ENCODE measurements at regions not wholly inside any gene's neighbourhood (a gene's known extent, or its start where the extent isn't known, plus 50 kb on each side); places are given as distances from the start of the nearest gene placed in this dataset.
A peak's percentile ranks its signal among the peaks of the same experiment; 100 is the strongest.
"Not testable (repeated sequence)": the region's sequence is repeated elsewhere in the genome, so short reads cannot be mapped to it uniquely, and the experiment has no call there.

- FAIRE-seq, result not testable (repeated sequence)
Observed at GRCh38 chr6:26957399-26958127, 289.9 kb upstream of the PRSS16 start.

GRCh38 chr6:26961236-26961635 is 286.3 kb upstream of the PRSS16 start:
- not testable (repeated sequence) for FAIRE-seq

- FAIRE-seq, result no peak
Observed at GRCh38 chr6:27002447-27002846, 245.1 kb upstream of the PRSS16 start.

GRCh38 chr6:27007020-27007419 is 240.5 kb upstream of the PRSS16 start:
- FAIRE-seq, result no peak

GRCh38 chr6:27008613-27009012 is 238.9 kb upstream of the PRSS16 start:
- not testable (repeated sequence) for FAIRE-seq

- FAIRE-seq, result not testable (repeated sequence)
Observed at GRCh38 chr6:27014053-27014452, 233.4 kb upstream of the PRSS16 start.

- FAIRE-seq, result no peak
Observed at GRCh38 chr6:27016689-27017088, 230.8 kb upstream of the PRSS16 start.

GRCh38 chr6:27018401-27018800 is 229.1 kb upstream of the PRSS16 start:
- FAIRE-seq, result not testable (repeated sequence)

- FAIRE-seq, result peak; percentile 95
Observed at GRCh38 chr6:27019651-27020552, 227.6 kb upstream of the PRSS16 start.

GRCh38 chr6:27020553-27020880 is 227.0 kb upstream of the PRSS16 start:
- FAIRE-seq, result no peak

- no peak for FAIRE-seq
Observed at GRCh38 chr6:27023664-27024063, 223.8 kb upstream of the PRSS16 start.

GRCh38 chr6:27025351-27025750 is 222.2 kb upstream of the PRSS16 start:
- FAIRE-seq, result no peak

- no peak for FAIRE-seq
Observed at GRCh38 chr6:27026361-27026760, 221.1 kb upstream of the PRSS16 start.

- FAIRE-seq, result no peak
Observed at GRCh38 chr6:27031302-27031701, 216.2 kb upstream of the PRSS16 start.

GRCh38 chr6:27038498-27038897 is 209.0 kb upstream of the PRSS16 start:
- FAIRE-seq, result no peak

- FAIRE-seq, result no peak
Observed at GRCh38 chr6:27040244-27041042, 207.1 kb upstream of the PRSS16 start.

- no peak for FAIRE-seq
Observed at GRCh38 chr6:27043244-27043643, 204.3 kb upstream of the PRSS16 start.

- not testable (repeated sequence) for FAIRE-seq
Observed at GRCh38 chr6:27045131-27045530, 202.4 kb upstream of the PRSS16 start.

GRCh38 chr6:27047725-27048124 is 199.8 kb upstream of the PRSS16 start:
- FAIRE-seq, result not testable (repeated sequence)

GRCh38 chr6:27049863-27050781 is 197.4 kb upstream of the PRSS16 start:
- no peak for FAIRE-seq

GRCh38 chr6:27052082-27052730 is 195.3 kb upstream of the PRSS16 start:
- not testable (repeated sequence) for FAIRE-seq

- no peak for FAIRE-seq
Observed at GRCh38 chr6:27052731-27053082, 194.8 kb upstream of the PRSS16 start.
